ENCODE measurements at regions not wholly inside any gene's neighbourhood (a gene's known extent, or its start where the extent isn't known, plus 50 kb on each side); places are given as distances from the start of the nearest gene placed in this dataset.
"Not testable (repeated sequence)": the region's sequence is repeated elsewhere in the genome, so short reads cannot be mapped to it uniquely, and the experiment has no call there.

- no peak for DNase-seq
Observed at GRCh38 chr4:154030152-154030551, 241.3 kb upstream of the SFRP2 start.

- no peak for DNase-seq
Observed at GRCh38 chr4:154029171-154029570, 240.3 kb upstream of the SFRP2 start.

DNA sequence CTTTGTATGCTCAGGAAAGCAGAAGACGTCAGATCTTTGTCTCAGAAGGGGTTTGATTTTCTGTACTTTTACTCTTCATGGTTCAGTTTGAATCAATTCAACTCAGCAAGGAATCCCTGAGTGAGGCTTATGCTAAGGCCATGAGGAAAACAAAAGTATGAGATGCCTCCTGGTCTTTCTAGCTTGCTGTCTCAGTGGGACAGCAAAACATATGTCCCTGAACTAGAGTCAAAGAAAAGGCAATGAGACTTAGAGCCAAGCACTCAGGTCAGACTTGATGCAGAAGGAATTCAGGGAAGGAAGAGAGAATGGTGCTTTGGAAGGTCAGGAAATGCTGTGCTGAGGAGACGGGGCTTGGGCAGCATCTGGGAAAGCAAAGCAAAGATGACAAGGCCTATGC lies 236.2 kb upstream of the SFRP2 start:
- no peak for DNase-seq

- peak; percentile 15 for DNase-seq
Observed at GRCh38 chr4:154024097-154024694, 235.3 kb upstream of the SFRP2 start.

DNA sequence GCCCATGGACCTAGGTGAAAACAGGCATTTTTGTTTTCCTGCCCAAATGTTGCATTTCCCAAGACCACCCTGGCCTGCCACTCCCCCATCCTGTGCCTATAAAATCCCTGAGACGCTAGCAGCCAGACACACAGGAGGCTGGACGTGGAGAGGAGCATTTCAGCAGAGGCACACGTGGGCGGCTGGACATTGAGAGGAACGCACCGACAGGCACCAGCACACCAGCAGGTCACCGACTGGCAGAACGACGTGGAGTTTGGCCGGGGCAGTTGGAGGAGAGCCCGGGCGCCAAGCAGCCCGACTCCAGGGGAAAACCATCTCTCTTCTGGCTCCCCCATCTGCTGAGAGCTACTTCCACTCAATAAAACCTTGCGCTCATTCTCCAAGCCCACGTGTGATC lies 234.8 kb upstream of the SFRP2 start:
- DNase-seq = not testable (repeated sequence)

GRCh38 chr4:154019811-154020210 lies 230.9 kb upstream of the SFRP2 start:
- no peak for DNase-seq

- DNase-seq = peak; percentile 4
Observed at GRCh38 chr4:154018659-154019058, 229.8 kb upstream of the SFRP2 start.

DNA sequence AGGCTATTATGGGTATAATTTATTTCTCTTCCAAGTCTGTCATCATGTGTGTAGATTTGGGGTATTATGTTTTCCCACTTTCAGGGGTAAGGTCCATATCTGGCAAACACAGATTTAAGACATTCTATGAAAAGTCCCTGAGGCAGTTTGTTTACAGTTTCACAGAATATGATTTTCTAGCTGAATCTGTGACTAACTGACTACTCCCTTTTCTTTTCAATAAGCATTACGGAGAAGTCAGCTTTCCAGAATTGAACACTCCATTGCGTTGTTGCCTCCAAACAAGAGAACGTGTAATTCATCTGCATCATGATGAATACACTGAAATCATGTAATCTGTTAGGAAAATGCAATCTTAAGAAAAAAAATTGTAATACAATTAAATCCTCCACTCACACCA lies 226.7 kb upstream of the SFRP2 start:
- DNase-seq = no peak

DNA sequence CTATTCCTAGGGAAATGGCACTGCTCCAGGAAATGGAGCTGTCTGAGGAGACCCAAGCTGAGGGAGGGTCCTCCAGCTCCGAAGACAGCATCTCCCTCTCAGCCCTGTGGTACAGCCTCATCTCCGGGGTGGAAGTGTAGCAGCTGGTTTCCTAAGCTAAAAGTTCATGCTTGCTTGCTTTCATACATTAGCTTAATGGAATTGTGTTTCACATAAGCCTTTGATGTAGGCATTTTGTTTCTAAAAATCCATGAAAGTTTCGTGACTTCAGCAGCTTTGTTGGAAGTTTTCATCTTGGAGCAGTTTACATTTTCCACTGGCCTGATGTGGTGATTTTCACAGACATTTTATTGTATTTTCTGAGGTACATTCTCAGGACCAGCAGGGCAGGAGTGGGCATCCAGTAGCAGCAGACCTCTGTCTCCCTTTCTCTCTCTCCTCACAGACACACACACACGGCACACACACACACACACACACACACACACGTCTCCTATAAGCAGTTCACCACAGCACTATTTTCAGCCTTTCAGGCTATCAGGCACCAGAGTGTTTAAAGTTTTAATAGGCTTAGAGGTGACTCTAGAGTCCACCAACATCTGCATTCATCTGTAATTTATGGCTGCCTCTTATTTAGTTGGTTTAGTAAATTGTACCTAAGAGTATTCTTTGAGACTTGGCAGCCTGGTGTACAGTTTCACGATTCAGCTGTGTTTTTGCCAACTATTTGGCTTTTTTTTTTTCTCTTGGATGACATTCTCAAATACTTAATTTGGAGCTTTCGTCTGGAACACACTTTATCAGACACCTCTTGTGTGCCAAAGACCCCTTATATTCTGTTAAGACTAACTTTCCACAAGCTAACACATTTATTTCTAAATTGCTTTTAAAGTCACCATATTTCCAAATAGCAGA lies 225.8 kb upstream of the SFRP2 start:
- no peak for DNase-seq

DNA sequence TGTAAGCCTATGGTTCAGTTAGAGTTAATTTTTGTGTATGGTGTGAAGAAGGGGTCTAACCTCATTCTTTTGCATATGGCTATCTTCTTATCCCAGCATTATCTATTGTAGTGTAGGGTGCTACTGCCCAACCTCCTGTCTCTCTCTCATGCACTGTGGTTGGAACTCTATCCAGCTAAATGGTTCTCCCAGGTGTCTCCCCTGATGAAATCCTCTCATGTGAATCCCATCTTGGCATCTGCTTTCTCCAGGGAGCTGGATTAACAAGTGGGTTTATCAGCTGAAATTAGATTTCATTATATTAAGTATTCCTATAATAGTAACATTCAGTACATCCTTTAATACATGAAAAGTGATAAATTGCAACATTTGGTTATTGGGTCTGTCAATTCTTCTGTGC lies 224.7 kb upstream of the SFRP2 start:
- DNase-seq = no peak

- DNase-seq = no peak
Observed at GRCh38 chr4:154010371-154010770, 221.5 kb upstream of the SFRP2 start.

DNA sequence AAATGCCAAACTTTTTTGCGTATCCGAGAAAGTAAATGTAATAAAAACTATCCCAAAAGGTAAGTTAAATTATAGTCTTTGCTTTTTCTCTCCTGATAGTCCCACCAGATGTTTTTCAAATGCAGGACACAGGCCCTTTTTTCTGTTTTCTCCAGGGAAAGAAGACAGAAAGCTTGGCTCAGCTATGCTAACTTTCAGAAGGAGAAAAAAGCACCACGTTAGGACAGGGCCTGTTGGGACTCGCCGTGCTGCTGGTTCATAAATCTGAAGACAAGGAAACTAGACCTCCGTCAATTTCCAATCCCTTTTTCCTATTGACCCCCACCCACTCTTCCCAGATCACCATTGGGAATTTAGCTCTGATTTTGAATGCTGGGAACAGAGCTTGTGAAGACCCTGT lies 220.9 kb upstream of the SFRP2 start:
- DNase-seq = no peak

GRCh38 chr4:154009191-154009590 lies 220.3 kb upstream of the SFRP2 start:
- no peak for DNase-seq

GRCh38 chr4:154005171-154005520 lies 216.3 kb upstream of the SFRP2 start:
- DNase-seq = no peak

GRCh38 chr4:154004507-154005170 lies 215.8 kb upstream of the SFRP2 start:
- no peak for DNase-seq

- no peak for DNase-seq
Observed at GRCh38 chr4:154004016-154004415, 215.1 kb upstream of the SFRP2 start.

DNA sequence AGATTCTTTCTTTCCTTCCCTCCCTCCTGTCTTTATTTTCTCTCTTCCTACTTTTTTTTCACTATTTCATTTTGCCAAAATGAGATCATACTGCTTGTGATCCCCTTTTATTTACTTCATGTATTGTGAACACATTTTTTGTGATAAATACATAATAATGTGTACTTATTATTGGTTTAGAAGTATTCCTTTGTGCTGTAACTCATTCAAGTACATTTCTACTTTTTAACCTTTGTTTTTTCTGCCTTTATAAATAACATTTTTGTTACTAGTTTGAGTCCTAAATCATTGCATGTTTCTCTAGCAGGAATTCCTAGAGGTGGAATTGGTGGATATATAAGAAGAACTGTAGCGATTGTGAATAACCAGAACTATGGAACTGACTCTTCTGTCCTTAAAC lies 214.5 kb upstream of the SFRP2 start:
- DNase-seq = no peak

GRCh38 chr4:154001193-154001592 lies 212.3 kb upstream of the SFRP2 start:
- DNase-seq = no peak

- DNase-seq = no peak
Observed at GRCh38 chr4:153997516-153997915, 208.6 kb upstream of the SFRP2 start.

DNA sequence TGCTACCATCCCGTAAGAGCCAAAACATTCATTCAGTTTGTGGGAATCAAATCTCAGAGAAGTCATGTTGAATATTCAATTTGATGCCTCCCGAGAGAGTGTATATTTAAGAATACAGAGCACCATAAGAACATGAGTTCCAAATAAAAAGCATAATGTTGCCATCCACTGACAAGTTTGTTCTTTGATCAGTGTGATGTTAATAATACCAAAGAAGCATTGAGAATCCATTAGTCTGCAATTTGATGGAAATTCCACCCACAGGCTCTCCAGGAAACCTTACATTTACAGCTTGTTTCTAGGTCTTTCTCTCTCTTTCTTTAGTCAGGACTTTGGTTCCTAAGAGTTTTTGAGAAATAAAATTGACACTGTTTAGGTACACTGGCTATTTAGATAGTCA lies 200.6 kb upstream of the SFRP2 start:
- DNase-seq = no peak

GRCh38 chr4:153988492-153989363 lies 199.8 kb upstream of the SFRP2 start:
- no peak for DNase-seq

DNA sequence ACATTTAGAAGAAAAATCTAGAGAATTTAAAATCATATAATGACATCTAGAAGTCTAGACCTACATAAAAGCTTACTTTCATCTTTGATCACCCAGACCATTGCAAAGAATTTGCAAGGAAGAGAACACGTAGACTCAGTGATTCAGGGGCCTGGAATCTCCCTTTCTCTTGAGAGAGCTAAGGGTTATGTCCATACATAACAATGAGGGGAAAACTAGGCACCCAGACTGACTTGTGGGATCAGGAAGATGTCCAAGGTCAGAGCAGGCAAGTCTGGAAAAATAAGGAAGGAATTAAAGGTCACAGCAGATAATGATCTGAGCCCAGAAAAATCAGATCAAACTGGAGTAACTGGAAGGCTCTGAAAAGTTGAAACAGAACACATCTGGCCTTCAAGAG lies 198.4 kb upstream of the SFRP2 start:
- no peak for DNase-seq

GRCh38 chr4:153976954-153977353 lies 188.1 kb upstream of the SFRP2 start:
- no peak for DNase-seq
